ENCODE measurements at regions not wholly inside any gene's neighbourhood (a gene's known extent, or its start where the extent isn't known, plus 50 kb on each side); places are given as distances from the start of the nearest gene placed in this dataset.

DNA sequence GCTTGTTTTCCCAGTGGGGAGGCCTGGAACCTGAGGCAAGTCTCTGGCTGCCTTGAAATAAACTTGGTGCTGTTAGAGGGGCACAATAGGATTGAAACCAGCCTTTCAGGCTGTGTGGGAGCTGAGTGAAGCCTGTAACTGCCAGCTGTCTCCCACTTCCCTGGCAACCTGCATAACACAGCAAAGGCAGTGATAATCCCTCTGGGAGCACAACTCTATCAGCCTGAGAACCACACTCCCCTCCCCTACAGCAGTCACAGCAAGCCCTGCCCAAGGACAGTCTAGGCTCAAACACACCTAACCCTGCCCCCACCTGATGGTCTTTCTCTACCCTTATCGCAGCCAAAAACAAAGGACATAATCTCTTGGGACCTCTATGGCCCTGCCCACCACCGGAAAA is 683.8 kb upstream of the ATXN8OS start:
- no peaks in the 10 kb centered on the region for H3K36me3 ChIP-seq (ENCODE audit: control insufficient read depth, insufficient read depth, low read length)
- TF ChIP-seq, protein P1, sequence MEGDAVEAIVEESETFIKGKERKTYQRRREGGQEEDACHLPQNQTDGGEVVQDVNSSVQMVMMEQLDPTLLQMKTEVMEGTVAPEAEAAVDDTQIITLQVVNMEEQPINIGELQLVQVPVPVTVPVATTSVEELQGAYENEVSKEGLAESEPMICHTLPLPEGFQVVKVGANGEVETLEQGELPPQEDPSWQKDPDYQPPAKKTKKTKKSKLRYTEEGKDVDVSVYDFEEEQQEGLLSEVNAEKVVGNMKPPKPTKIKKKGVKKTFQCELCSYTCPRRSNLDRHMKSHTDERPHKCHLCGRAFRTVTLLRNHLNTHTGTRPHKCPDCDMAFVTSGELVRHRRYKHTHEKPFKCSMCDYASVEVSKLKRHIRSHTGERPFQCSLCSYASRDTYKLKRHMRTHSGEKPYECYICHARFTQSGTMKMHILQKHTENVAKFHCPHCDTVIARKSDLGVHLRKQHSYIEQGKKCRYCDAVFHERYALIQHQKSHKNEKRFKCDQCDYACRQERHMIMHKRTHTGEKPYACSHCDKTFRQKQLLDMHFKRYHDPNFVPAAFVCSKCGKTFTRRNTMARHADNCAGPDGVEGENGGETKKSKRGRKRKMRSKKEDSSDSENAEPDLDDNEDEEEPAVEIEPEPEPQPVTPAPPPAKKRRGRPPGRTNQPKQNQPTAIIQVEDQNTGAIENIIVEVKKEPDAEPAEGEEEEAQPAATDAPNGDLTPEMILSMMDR (IDR thresholded peaks at IDR 0.05) = no peak
- no peak for TF ChIP-seq SIN3A (IDR thresholded peaks at IDR 0.05; ENCODE audit: borderline replicate concordance, insufficient read depth, low read depth, low read length)
- TF ChIP-seq REST (IDR thresholded peaks at IDR 0.05; ENCODE audit: insufficient read depth in 1 of 2, low read depth in 2 of 2, low read length in 1 of 2) = no peak
- TF ChIP-seq POLR2AphosphoS5 (IDR thresholded peaks at IDR 0.05; ENCODE audit: low read depth, low read length) = no peak
- TF ChIP-seq TCF7L2 (IDR thresholded peaks at IDR 0.05; ENCODE audit: low read depth, low read length) = no peak
- POLR2A ChIA-PET = no interaction called here
- no peaks in the 10 kb centered on the region for H3K4me1 ChIP-seq (ENCODE audit: control insufficient read depth, insufficient read depth, low read length)
- no TSS peak for BruUV-seq (replicated peaks)
- CTCF ChIA-PET = no interaction called here
- no peak overlapping the region for H3K27ac ChIP-seq (ENCODE audit: low read length)
- no peak overlapping the region for H3K4me3 ChIP-seq (ENCODE audit: low read depth in 2 of 2, low read length in 2 of 2)
- no peaks in the 10 kb centered on the region for H3K27me3 ChIP-seq (ENCODE audit: control insufficient read depth, insufficient read depth, low read length)
- DNase-seq (ENCODE audit: low read depth, low spot score) (no peak), ATAC-seq (no peak)
- in situ Hi-C loops (cut with HindIII; ENCODE audit: low pct_unique_long_range_greater_than_20kb, low sequenced_read_pairs) = no loop called here
- no peaks in the 10 kb centered on the region for H3K9me3 ChIP-seq (ENCODE audit: control insufficient read depth, insufficient read depth, low read depth, low read length)
- intact Hi-C loops (cut with micrococcal nuclease; ENCODE audit: unreplicated experiment) = no loop called here

DNA sequence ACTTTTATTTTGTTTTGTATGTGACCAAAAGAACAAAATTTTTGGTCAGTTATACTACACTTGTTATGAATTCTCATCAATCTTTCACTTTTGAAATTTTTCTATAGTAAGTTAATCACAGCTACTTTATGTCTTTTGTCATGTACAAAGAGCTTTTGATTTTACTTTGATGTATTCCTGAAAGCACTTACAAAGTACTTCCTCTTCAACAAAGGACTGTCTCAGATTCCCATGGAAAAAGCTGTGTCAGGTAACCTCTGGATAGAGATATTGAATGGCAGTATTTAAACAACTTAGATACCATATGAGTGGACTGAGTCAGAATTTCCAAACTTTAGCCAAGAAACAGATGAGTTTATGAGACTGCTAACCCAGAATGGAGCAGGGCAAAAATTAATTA is 689.3 kb upstream of the ATXN8OS start:
- no peak for TF ChIP-seq REST (IDR thresholded peaks at IDR 0.05; ENCODE audit: insufficient read depth in 1 of 2, low read depth in 2 of 2, low read length in 1 of 2)
- TF ChIP-seq, protein P1 (IDR thresholded peaks at IDR 0.05) = no peak
- TF ChIP-seq POLR2AphosphoS5 (IDR thresholded peaks at IDR 0.05; ENCODE audit: low read depth, low read length) = no peak
- BruUV-seq (replicated peaks) = no TSS peak
- intact Hi-C loops (cut with micrococcal nuclease; ENCODE audit: unreplicated experiment) (no loop called here), in situ Hi-C loops (cut with HindIII; ENCODE audit: low pct_unique_long_range_greater_than_20kb, low sequenced_read_pairs) (no loop called here)
- no peak for DNase-seq (ENCODE audit: low read depth, low spot score)
- H3K4me1 ChIP-seq (ENCODE audit: control insufficient read depth, insufficient read depth, low read length) = no peaks in the 10 kb centered on the region
- POLR2A ChIA-PET = no interaction called here
- no peak overlapping the region for H3K27ac ChIP-seq (ENCODE audit: low read length)
- CTCF ChIA-PET = no interaction called here
- H3K4me3 ChIP-seq (ENCODE audit: low read depth in 2 of 2, low read length in 2 of 2) = no peak overlapping the region
- no peaks in the 10 kb centered on the region for H3K27me3 ChIP-seq (ENCODE audit: control insufficient read depth, insufficient read depth, low read length)
- no peaks in the 10 kb centered on the region for H3K9me3 ChIP-seq (ENCODE audit: control insufficient read depth, insufficient read depth, low read depth, low read length)
- no peak for ATAC-seq
- no peaks in the 10 kb centered on the region for H3K36me3 ChIP-seq (ENCODE audit: control insufficient read depth, insufficient read depth, low read length)
